ENCODE measurements at regions not wholly inside any gene's neighbourhood (a gene's known extent, or its start where the extent isn't known, plus 50 kb on each side); places are given as distances from the start of the nearest gene placed in this dataset.

DNA sequence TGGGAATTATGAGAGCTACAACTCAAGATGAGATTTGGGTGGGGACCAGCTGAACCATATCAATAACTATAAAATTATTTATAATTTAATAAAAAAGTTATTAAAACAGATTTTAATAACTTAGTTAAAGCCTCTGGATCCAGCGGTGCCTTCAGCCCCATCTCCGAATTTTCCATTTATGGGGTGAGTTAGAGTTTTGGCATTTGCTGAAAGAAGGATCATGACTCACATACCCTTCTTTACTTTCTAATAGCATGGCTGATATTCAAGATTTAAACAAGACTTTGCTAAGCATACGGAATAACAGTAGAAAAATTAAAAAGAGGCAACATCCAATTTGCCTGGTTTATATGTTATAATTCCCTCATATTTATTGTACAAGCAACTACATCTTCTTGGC is 94.5 kb downstream of the RDH14 start:
- DNase-seq (ENCODE audit: low spot score) = no peak

DNA sequence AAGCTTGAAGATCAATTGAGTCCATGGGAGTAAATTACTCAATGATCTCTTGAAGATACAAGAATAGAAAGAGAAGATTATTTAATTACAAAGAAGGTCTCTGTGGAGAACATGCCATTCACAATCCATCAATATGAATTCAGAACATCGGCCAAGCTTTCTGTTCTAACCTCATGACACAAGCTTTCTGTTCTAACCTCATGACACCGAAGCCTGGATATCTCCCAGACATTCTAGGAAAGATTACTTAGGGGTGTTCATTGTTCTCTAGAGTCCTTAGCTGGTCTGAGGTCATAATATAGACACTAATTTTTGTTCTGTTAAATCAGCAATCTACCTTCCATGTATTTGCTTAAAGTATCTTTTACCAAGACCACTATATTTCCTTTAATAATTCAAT is 95.5 kb downstream of the RDH14 start:
- DNase-seq (ENCODE audit: low spot score) = no peak

DNA sequence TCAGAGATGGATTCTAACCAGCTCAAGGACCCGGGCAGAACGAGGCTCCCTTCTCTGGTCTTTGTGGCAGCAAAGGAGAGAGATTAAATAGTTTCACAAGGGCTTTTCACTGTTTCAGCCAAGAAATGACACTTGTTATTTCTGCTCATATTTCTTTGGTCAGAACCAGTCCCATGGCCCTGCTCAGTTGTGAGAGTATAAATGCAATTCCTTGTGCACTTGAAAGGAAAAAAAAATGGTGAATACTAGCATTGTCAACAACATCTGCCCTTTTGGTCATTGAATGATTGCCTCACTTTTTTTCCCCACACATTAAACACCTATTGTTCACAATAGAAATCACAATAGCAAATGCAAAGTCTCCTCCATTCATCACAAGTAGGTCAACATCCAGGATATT is 104.4 kb downstream of the RDH14 start:
- no peak for DNase-seq (ENCODE audit: low spot score)

- DNase-seq (ENCODE audit: low spot score) = peak; percentile 12
Measured at GRCh38 chr2:18455236-18455862, 105.1 kb downstream of the RDH14 start.

- no peak for DNase-seq (ENCODE audit: low spot score)
Measured at GRCh38 chr2:18454692-18455235, 105.7 kb downstream of the RDH14 start.

GRCh38 chr2:18446715-18447114 is 113.7 kb downstream of the RDH14 start:
- DNase-seq (ENCODE audit: low spot score) = no peak

- DNase-seq (ENCODE audit: low spot score) = no peak
Measured at GRCh38 chr2:18445433-18446320, 114.8 kb downstream of the RDH14 start.

DNA sequence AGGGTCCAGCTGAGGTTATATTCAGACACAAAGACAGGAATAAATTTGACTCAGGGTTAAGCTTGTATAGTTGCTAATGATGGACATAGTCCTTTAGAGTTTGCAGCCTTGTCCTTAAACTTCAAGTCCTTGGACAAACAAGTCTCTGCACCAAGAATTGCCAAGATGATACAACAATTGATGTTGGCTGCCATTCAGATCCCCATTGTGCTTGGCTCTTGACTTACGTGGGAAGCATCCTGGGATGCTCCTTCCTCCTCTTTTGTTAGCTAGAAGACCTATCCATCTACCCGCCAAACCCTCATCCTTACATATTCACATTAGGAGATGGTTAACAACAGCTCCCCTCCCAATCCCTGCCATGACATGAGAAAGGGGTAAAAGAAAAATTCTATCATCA is 115.6 kb downstream of the RDH14 start:
- no peak for DNase-seq (ENCODE audit: low spot score)

DNA sequence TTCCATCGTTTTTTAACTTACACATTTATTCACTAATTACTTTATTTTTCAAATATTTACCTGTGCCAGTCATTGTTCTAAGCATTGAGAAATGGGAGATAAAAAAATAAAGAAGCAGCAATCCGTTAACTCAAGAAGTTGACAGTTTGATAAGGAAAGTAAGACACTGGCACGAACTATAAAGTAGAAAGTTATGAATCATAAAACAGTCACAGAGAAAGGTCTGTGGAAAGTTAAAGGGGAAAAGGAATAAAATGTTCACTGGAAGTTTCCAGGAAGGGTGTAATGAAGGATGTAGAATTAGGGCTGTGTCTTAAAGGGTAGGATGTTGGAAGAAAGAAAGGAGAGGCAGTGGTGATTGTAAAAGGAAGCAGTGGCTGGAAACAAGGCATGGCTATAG is 118.9 kb downstream of the RDH14 start:
- DNase-seq (ENCODE audit: low spot score) = no peak

GRCh38 chr2:18440777-18441176 is 119.7 kb downstream of the RDH14 start:
- DNase-seq (ENCODE audit: low spot score) = no peak

DNA sequence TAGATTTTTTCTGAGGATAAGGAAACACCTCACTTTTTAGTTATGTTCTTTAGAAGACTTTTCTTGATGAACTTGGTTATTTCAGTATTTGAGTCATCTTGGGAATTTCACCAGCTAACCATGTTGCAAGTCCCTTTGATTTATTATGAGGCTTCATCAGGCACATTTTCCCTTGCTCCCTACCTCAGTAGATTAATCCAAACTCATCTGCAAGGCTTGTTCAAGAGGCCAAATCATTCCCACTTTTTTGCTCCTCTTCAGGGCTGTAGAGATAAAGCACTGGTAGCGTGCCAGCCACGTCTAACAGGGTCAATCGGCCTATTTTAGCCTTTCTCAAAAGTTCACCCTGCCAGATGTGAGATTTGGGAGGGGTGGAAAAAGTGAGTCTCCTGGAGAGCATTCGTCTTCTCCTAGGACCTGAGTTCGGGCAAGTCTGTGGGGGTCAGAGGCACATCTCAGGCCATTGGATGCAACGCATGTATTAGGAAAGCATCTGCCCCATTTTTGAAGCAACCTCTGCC is 120.3 kb downstream of the RDH14 start:
- DNase-seq (ENCODE audit: low spot score) = no peak

DNA sequence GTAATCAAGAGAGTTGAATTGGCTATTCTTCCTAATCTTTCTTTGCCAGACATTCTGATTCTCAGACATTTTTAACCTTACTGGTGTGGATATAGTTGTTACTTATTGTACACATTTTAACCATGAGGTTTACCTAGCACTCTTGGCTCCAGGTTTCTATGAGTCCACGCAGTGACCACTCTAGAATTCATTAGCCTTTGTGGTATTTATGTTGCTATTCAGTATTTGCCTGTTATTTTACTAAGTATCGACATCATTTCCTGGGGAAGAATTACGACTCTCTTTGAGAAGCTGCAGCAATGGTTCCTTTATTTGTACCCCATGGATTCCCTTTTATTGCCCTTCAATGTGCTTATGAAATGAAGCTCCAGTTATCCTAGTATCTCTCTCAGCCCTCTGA is 120.7 kb downstream of the RDH14 start:
- no peak for DNase-seq (ENCODE audit: low spot score)

GRCh38 chr2:18437909-18438308 is 122.5 kb downstream of the RDH14 start:
- DNase-seq (ENCODE audit: low spot score) = no peak

DNA sequence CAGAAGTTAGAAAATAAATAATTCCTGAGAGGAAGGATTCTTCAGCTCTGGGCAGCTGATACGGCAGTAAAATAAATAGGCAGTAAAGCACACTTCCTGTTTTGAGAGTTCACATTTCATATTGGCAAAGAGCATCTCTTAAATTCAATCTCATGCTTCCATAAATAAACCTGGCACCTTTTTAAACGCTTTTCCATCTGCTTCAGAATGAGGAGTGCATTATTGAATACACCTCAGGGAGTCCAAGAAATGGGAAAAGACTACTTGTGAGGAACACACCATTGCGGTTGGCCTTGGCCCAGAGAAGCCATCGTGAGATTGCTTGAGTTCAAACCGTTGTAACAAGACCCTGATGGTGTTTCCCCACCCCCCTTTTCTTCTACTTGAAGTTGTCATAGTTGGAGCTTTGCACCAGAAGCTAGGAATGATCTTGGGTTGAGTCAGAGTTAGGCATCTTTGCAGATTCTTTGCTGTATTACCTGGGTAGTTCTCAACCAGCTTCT is 123.9 kb downstream of the RDH14 start:
- no peak for DNase-seq (ENCODE audit: low spot score)

- DNase-seq (ENCODE audit: low spot score) = peak; percentile 3
Measured at GRCh38 chr2:18435426-18436037, 124.9 kb downstream of the RDH14 start.

DNA sequence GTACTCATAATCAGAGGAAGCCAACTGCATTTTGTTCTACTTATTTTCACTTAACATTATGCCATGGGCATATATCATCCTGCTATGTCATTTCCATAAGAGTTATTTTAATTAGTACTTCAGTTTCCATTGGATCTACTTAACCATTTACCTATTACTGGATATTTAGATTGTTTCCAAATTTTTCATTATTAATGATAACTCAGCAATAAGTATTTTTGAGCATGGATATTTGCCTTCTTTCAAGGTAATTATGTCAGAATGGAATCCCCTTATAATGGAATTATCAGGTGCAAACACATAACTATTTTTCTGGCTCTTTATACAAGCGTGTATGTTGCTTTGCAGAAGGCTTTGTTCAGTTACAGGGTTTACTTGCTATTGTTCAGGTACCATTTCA is 126.6 kb downstream of the RDH14 start:
- no peak for DNase-seq (ENCODE audit: low spot score)

GRCh38 chr2:18432999-18433398 is 127.5 kb downstream of the RDH14 start:
- no peak for DNase-seq (ENCODE audit: low spot score)

DNA sequence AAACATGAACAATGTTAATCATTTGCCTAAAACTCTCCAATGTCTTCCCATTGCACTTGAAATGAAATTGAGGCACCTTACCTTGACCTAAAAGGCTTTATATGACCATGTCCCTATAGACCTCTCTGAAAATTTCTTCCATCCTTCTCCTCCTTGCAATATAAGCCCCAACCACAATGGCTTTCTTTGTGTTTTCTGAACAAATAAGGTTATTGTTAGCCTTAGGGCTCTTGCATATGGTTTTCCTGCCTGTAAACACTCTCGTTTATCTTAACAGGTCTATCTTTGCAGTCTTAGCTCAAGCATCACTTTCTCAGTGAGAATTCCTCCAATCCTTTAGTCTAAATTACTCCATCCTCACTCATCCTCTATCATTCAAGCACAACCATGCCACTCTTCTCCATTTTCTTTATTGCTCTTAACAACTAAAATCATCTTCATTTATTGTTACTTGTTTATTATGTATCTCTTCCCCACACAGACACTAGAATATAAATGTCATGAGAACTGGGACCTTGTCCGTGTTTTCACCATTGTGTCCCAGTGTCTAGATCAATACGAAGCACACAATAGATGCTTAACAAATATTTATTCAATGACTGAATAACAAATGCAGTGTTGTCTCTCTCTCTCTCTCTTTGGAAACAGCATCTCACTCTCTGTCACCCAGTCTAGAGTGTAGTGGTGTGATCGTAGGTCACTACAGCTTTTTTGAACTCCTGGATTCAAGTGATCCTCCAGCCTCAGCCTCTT is 129.3 kb downstream of the RDH14 start:
- DNase-seq (ENCODE audit: low spot score) = no peak

DNA sequence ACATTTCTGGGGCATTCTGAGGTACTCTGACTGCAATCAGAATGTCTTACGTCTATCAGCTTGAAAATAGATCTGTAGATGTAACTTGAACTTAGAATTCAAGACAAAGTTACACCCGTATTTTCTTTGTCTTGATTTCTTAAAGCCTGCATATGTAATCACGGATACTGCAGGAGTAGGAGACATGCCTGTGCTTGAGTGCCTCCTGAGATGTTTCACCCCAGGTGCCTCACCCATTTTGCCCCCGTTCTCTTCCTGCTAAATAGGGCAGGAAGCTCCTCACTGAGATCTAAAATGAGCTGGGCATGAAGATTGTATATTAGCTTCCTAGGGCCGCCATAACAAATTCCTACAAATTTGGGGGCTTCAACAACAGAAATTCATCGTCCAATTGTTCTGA is 131.9 kb downstream of the RDH14 start:
- DNase-seq (ENCODE audit: low spot score) = no peak

- no peak for DNase-seq (ENCODE audit: low spot score)
Measured at GRCh38 chr2:18427762-18428161, 132.7 kb downstream of the RDH14 start.

DNA sequence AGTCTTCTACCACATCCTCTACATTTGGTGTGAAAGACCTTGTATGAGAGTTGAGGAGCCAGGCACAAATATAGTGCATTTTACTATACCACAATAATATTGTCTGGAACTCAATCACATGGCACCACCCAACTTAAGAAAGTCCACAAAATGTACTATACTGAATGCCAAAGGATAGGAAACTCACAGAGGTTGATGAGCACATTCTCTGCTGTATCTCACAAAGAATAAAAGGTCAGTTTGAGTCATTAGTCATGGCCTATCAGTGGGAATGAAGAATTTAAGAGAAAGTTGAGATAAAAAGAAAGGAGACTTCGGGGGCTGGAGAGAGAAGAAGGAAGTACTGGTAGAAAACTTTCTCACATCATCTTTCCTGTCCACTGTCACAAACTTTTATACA is 134.3 kb downstream of the RDH14 start:
- no peak for DNase-seq (ENCODE audit: low spot score)

GRCh38 chr2:18425210-18425703 is 135.2 kb downstream of the RDH14 start:
- DNase-seq (ENCODE audit: low spot score) = no peak
